Jurkat, Clone E6-1 (cell line): ENCODE measurements at regions not wholly inside any gene's neighbourhood (a gene's known extent, or its start where the extent isn't known, plus 50 kb on each side); places are given as distances from the start of the nearest gene placed in this dataset.
"Not testable (repeated sequence)": the region's sequence is repeated elsewhere in the genome, so short reads cannot be mapped to it uniquely, and the experiment has no call there.

Experiments
- DNase-seq: peaks from one replicate; pipeline ENCODE4 v3.0.0-alpha.2; 2011; ENCODE audit warnings: low read depth, low spot score
- H3K4me3 ChIP-seq: 2 replicates; pipeline ENCODE4 v1.5.1; 2011; ENCODE audit warnings: mild to moderate bottlenecking, low read length, control low read depth, moderate library complexity

GRCh38 chr19:37303591-37304171 is 67.2 kb upstream of the ZNF527 start:
- no peak overlapping the region for H3K4me3 ChIP-seq
- DNase-seq, result no peak

DNA sequence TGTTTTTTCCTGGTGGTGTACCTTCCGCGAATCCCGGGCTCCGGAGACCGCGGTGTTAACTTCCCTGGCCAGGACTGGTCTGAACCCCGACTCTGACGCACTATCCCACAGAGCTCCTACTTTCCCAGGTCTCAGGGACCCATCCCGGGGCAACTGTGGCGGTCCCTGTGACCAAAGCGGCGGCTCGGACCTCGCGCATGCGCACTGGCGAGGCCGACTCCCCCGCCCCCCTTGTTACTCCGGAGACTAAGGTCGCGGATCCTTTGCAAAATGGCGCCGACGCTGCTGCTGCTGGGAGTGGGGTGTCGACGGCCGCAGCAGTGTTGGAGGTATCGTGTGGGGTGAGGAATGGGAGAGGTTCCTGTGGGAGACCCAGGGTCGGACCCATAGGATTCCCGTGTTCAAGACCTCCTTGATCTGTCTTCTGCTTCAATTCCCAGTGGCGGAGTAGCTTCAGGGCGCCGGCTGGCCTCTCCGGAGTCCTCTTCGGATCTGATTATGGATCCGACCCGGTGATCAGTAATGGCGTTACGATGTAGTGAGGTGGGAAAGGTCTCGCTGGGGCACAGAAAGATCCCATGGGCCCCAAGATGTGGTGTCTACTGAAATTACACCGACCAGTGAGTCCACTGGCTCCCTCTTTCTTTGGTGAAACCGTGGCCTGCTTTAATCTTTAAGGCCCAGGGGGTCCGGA is 66.6 kb upstream of the ZNF527 start:
- no peak overlapping the region for H3K4me3 ChIP-seq

DNA sequence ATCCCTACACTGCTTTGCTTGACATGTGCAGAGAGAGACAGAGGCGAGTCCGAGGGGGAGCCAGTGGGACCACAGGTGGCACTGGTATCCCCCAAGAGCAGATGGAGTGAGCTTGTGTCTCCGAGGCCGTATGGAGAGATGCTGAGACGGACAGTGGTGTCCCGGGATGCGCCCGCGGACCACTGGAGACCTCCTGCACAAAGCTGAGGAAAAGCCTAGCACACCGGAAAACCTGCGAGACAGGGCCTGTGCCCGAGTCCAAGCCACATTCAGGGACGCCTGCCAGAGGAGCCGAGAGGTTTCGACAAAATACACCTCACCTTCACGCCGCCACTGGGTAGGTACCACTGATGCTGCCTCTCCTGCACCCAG is 66.0 kb upstream of the ZNF527 start:
- no peak overlapping the region for H3K4me3 ChIP-seq
- no peak for DNase-seq

More for the DNA sequence above, 66.6 kb upstream of the ZNF527 start:
- no peak for DNase-seq

- DNase-seq, result no peak
- H3K4me3 ChIP-seq, result no peak overlapping the region
These were observed 64.4 kb upstream of the ZNF527 start for GRCh38 chr19:37306383-37306963.

- peak; percentile 21 for DNase-seq
These were observed 60.9 kb upstream of the ZNF527 start for GRCh38 chr19:37309834-37310575.

GRCh38 chr19:37312531-37313334 is 58.2 kb upstream of the ZNF527 start:
- DNase-seq, H3K4me3 ChIP-seq: not testable (repeated sequence)

More at GRCh38 chr19:37309834-37310575, 60.9 kb upstream of the ZNF527 start:
- no peak overlapping the region for H3K4me3 ChIP-seq

DNA sequence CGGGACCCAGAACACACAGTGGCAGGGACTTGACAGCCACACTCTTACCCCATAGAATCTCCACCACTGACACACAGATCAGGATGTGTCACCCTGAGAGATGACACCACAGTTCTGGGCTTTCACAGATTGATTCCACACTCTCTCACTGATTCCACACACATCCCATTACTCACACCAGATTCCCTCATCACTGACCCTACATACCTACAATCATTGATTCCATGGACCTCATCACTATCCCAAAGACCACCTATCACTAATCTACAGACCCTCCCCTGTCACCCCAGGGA is 57.6 kb upstream of the ZNF527 start:
- no peak for DNase-seq

DNA sequence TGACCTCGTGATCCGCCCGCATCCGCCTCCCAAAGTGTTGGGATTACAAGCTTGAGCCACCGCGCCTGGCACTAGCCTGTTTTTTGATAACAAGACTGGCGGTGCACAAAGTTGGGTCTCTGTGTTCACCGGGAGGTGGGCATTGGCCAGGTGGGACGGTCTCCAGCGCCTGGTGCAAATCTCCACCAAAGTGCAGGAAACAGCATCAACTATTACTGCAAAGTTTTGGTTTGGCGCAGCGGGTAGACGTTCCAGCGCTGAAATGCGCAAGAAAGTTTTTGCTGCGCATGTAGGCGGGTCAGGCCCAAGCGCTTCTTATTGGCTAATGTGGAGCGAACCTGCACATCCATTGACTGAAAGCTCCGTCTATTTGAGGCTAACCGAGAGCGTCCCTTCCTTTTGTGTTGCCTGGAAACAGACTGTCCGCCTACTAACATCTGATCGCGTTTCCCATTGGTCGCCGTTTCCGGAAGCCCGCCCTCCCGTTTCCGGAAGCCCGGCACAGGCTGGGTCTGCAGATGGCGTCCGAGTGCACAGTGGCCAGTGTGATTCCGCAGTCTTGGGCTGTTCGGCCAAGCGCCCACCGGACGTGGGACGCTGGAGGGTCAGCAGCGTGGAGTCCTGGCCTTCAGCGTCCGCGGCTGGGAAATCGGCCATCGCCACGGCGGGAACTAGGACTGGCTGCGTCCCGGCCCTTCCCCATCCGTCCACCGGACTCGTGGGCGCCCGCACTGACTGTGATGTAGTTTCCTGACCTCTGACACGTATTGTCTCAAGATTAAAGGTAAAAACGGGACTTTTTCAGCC is 53.3 kb upstream of the ZNF527 start:
- DNase-seq, result peak; percentile 99
- H3K4me3 ChIP-seq, result peak overlapping the region; percentile 94

More for the DNA sequence above, 57.6 kb upstream of the ZNF527 start:
- H3K4me3 ChIP-seq, result no peak overlapping the region

GRCh38 chr19:37320988-37321387 is 49.9 kb upstream of the ZNF527 start:
- DNase-seq, result not testable (repeated sequence)

More at GRCh38 chr19:37320988-37321387, 49.9 kb upstream of the ZNF527 start:
- not testable (repeated sequence) for H3K4me3 ChIP-seq
